HG03095 (cell line): ENCODE measurements at regions not wholly inside any gene's neighbourhood (a gene's known extent, or its start where the extent isn't known, plus 50 kb on each side); places are given as distances from the start of the nearest gene placed in this dataset.

Source experiments
- ATAC-seq: cut with Tn5 transposase; IDR thresholded peaks from one replicate; pipeline ENCODE4 v1.9.1; 2021; ENCODE audit warnings: moderate library complexity; ENCODE audit not compliant: unreplicated experiment

- no peak for ATAC-seq
Observed at GRCh38 chr18:45298986-45299385, 316.3 kb upstream of the SLC14A2 start.

DNA sequence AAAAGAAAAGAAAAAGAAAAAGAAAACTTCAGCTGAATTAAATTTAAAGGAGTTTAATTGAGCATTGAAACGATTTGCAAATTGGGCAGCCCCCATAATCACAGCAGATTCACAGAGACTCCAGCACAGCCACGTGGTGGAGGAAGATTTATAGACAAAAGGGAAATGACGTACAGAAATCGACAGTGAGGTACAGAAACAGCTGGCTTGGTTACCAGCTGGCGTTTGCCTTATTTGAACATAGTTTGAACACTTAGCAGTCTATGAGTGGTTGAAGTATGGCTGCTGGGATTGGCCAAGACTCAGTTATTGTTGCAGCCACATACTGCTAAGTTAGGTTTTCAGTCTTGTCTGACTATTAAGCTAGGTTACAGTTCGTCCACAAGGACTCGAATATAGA, 312.2 kb upstream of the SLC14A2 start:
- ATAC-seq, result no peak

- no peak for ATAC-seq
Observed at GRCh38 chr18:45304558-45304957, 310.7 kb upstream of the SLC14A2 start.

DNA sequence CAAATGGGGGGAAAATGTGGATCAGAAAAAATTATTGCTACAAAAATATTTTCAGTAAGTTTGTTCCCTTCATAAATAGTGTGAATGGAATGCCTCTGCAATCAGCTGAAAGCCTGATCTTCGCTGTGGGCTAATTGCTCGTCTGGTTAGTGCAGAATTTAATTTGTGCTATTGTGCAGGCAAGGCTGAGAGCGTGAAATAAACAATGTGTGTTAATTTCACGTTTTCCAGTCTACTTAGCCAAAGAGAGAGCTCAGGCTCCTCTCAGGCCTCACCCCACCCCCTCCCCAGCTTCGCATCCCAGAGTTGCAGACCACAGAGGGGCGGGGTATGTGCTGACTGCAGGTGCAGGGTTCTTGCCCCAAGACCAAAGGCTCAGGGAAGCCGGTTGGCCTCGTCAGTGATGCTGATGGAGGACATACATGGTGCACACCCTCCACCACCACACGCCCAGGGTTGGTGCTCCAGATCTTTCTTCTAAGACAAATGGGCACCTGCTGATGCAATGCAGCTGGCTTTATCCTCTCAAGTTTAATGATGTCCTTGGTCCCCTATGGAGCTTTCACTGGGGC, 302.6 kb upstream of the SLC14A2 start:
- ATAC-seq, result no peak

DNA sequence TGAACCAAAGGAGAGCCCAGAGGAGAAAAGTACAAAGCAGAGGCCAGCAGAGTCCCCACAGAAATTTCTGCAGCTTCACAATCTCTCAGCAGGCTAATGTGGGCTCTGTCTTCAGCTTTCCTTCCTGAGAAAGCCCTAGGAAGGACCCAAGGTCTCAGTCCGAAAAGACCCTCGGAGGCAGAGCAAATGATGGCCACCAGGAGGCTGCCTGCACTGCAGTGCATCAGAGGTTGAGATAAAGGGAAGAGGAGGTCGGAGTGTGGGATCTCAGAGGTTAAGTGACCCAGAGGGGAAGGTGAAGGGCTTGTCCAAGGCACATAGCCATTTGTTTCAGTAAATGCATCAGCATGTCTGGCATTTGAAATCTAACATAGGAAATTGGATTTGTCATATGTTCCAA, 299.1 kb upstream of the SLC14A2 start:
- ATAC-seq, result no peak

GRCh38 chr18:45317948-45318640, 297.2 kb upstream of the SLC14A2 start:
- no peak for ATAC-seq

DNA sequence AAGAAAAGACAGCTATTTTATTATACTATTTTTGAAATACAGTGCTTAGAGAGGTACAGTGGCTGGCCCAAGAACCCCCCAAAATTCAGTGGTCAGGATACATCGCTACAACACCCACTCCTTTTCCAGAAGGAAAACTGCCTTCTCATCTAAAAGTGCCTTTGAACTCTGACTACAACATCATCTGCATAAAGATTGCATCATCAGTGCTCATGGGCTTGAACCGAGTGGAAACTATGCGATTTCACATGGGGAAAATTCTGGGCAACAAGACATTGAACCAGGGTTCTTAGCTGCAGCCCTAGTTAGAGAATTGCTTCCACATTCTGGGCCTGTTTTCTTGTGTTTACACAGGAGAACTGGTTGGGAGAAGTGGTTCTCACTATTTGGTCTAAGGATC, 294.6 kb upstream of the SLC14A2 start:
- ATAC-seq, result no peak

DNA sequence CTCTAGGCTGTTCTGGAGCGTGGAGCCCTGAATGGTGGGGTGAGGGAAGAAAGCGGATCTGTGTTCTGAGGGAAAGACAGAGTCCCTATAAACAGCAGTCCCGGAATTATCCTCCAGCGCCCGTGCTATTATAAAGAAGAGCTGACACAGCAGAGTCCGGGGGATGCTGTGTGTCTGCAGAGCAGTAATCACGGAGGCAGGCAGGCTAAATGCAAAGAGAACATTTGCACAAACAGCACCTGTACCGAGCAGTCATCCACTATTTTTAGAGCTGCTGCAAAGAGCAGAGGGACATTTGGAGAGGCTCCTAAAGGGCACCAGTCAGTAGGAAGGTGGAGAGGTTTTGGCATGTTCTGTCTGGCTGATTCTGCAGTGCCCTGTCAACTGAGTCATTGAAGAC, 293.8 kb upstream of the SLC14A2 start:
- ATAC-seq, result no peak

DNA sequence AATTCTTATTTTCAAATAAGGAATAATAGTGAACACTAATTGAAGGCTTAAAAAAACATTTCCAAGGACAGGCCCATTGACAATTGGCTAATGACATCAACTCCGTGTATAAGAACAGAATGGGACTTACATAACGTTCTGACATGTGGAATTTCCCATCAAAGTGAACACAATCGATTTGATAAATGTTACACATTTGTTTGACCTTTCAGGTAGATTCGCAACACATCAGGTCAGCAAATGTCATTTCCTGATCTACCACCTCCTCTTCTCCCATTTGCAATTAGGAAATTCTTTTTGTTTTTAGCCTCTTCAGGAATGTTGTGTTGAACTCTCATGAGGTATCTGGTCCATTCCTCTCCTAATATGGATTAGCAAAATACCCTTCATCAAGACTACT, 292.9 kb upstream of the SLC14A2 start:
- ATAC-seq, result no peak

- ATAC-seq, result no peak
Observed at GRCh38 chr18:45324101-45324494, 291.2 kb upstream of the SLC14A2 start.

GRCh38 chr18:45324495-45325113, 290.7 kb upstream of the SLC14A2 start:
- no peak for ATAC-seq

GRCh38 chr18:45325778-45326177, 289.5 kb upstream of the SLC14A2 start:
- no peak for ATAC-seq

- no peak for ATAC-seq
Observed at GRCh38 chr18:45326505-45326904, 288.8 kb upstream of the SLC14A2 start.

DNA sequence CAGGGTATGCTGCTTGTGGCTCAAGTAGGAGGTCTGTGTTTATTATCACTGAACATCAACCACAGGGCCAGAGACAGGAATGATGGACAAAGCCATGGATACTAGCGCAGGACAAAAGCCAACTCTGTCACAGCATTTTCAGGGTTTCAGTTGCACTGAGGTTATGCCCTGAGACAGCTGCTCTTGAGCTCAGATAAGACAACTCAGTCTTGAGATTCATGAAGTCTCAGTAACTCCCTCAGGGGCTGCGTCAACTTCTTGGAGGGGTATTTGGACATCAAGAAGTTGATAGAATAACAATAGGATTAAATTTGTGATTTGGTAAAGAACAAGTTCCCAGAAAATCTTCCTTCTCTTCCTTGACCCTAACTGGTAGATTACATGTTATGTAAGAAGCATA, 287.0 kb upstream of the SLC14A2 start:
- no peak for ATAC-seq

GRCh38 chr18:45328811-45329210, 286.5 kb upstream of the SLC14A2 start:
- ATAC-seq, result no peak

GRCh38 chr18:45329316-45329715, 286.0 kb upstream of the SLC14A2 start:
- no peak for ATAC-seq

- no peak for ATAC-seq
Observed at GRCh38 chr18:45330170-45330594, 285.1 kb upstream of the SLC14A2 start.

DNA sequence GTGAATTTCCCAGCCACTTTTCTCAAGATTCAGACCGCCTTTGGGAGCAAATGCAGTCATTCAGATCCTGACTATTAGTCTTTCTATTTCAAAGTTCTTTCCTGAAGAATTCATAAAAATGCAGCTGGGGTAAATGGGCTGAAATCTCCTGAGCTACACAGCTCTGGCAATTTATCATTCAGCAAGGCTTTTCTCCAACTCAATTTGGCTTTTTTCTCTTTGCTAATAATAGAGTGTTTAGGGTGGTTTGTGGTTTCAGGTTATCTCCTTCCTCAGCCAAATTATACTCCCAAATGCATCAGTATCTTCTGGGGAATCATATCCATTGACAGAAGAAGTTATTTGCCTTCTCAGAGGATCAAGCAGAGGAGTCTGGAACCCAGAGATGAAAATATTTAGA, 282.4 kb upstream of the SLC14A2 start:
- ATAC-seq, result no peak

DNA sequence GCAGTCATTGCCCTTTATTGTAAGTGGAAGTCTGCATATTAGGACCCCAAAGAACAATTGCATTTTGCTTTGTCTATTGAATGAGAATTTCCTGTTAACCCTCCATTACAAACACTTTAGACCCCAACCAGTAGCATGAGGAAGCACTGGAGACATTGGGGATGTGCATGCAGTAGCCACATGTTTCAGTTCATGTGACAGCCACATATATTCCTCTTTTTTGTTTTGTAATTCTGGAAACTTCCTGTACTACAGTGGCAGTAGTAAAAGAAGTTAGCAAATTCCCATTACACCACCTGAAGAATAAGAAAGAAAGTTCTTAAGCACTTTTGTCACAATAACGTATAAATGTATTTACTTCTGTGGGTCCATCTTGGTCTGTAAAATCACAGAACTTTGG, 281.1 kb upstream of the SLC14A2 start:
- no peak for ATAC-seq

DNA sequence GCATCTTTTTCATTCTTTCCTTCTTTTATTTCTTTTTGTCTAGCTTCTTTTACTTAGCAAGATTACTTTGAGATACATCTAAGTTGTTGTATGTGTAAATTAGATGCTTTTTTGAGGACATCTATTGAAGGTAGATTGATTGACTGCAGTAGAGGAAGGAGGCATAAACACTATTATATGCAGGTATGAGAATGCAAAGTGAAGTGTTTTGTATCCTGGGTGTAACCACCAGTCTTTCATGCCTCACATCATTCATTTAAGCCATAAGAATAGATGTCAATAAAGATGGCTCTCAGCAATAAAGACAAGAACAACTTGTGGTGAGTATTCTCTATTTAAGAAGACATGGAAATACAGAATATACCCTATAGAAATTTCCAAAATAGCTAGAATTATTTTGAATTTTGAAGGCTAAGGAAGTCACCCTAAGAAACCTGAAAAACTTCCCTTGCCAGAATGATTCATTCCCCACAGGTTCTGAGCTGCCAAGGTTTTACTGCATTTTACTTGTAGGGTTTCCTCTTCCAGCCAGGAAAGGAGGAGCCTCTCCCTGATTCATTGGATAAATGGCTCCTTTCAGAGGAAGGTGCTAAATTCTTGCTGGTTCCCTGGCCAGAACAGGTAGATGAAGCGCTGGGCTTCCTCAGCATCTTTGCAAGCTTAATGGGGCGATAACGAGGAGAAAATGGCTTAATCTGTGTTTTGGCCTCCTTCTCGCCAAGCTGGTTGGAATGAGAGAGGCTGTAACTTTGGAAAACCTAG, 279.8 kb upstream of the SLC14A2 start:
- no peak for ATAC-seq

- ATAC-seq, result no peak
Observed at GRCh38 chr18:45336448-45336847, 278.8 kb upstream of the SLC14A2 start.

DNA sequence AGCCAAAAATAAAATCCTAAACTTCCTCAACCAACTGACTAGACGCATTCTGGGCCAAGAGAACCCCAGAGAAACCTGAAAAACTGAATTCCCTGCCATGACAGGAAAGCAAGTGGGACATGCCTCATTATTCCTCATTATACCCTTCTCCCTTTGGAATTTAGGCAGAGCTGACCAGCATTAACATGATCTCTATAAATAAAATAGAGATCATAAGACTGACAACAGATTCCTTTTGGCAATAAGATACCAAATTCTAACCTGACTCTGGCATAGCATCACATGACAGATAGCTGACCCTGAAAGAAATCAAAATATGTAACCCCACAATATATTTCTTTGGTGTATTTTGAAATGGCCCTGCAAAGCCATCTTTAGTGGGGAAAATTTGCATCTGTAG, 277.8 kb upstream of the SLC14A2 start:
- ATAC-seq, result no peak
